Fibroblast of mammary gland (primary cell): ENCODE measurements at regions not wholly inside any gene's neighbourhood (a gene's known extent, or its start where the extent isn't known, plus 50 kb on each side); places are given as distances from the start of the nearest gene placed in this dataset.

Source experiments
- DNase-seq: peaks from one replicate; pipeline ENCODE4 v3.0.0-alpha.2; 2010; ENCODE audit warnings: low read depth
- H3K4me3 ChIP-seq: 2 replicates; pipeline ENCODE4 v1.5.1; 2011; ENCODE audit warnings: low read depth, mild to moderate bottlenecking, low read length, moderate library complexity; ENCODE audit not compliant: control insufficient read depth
- TF ChIP-seq, protein P1 (sequence below): conservative IDR thresholded peaks from 2 replicates; pipeline ENCODE4 v1.5.1; 2011; ENCODE audit warnings: low read depth, low read length, inconsistent platforms; ENCODE audit not compliant: control insufficient read depth, insufficient read depth

DNA sequence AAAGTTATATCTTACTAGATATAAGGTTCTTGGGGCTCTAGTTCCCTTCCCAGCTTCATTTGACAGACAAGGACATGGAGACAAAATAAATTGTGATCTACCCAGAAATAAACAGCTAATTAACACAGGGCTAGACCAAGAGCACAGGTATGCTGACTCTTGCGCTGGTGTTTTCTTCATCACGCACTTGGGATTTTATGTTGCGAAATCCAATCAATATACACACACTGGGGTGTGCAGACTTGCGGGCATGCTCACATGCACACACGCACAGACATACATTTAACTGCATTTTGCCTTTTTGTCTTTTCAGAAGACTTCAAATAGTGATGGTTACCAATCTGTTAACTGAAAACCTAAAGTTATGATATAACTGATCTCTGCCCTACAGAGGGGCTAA, 91.2 kb downstream of the LRATD1 start:
- no peak overlapping the region for H3K4me3 ChIP-seq
- DNase-seq, result no peak
- TF ChIP-seq, protein P1, sequence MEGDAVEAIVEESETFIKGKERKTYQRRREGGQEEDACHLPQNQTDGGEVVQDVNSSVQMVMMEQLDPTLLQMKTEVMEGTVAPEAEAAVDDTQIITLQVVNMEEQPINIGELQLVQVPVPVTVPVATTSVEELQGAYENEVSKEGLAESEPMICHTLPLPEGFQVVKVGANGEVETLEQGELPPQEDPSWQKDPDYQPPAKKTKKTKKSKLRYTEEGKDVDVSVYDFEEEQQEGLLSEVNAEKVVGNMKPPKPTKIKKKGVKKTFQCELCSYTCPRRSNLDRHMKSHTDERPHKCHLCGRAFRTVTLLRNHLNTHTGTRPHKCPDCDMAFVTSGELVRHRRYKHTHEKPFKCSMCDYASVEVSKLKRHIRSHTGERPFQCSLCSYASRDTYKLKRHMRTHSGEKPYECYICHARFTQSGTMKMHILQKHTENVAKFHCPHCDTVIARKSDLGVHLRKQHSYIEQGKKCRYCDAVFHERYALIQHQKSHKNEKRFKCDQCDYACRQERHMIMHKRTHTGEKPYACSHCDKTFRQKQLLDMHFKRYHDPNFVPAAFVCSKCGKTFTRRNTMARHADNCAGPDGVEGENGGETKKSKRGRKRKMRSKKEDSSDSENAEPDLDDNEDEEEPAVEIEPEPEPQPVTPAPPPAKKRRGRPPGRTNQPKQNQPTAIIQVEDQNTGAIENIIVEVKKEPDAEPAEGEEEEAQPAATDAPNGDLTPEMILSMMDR, result no peak

DNA sequence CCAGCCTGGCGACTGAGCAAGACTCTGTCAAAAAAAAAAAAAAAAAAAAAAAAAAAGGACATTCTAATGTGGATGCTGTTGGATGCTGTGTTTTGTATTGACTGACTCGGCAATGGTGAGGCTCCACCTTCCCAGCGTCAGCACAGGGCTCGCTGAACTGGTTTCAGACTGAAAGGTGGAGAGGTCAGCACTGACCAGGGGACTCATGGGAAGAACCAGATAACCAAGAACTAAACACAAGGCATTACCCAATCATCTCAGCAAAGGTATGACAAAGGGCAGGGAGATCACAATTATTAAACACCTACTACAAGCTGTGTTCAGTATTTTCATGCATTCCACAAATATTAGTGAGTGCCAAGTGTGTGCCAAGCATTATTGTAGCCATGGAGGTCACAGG, 103.2 kb downstream of the LRATD1 start:
- no peak overlapping the region for H3K4me3 ChIP-seq
- TF ChIP-seq, protein P1, result no peak
- no peak for DNase-seq

DNA sequence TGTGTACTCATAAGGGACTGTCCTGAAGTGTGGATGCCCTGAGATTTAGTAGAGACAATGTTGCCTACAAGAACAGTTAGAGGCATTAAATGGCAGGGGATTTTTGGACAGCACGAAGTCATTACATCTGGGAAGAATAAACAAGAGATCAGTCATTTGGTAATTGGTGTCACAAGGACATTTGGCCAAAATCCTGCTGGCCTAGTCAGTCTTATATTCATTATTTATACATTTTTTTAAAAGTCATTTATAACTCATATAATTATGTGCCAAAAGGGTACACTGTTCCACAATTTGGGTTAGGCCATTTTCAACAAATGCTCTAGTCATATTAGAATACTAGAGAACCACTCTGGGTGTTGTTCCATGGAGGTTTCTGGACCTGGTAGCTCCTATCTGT, 104.7 kb downstream of the LRATD1 start:
- H3K4me3 ChIP-seq, result no peak overlapping the region
- TF ChIP-seq, protein P1, result no peak

DNA sequence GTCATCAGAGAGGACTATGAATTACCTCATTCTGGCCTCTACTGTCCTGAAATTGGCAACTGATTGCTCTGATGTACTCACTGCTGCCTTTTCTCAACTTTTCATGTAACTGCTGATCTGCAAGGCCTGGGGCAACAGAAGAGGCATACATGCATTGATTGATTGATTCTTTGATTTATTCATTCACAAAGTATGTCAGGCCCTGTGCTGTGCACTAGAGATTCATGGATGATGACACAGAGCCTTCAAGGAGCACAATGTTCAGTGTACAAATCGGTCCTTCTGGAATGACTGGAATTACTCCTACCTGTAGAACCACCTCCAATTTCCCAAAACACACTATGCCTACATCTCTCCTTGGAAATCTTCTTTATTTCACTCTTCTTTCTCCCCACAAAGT, 111.3 kb downstream of the LRATD1 start:
- TF ChIP-seq, protein P1, result no peak

More for the DNA sequence above, 104.7 kb downstream of the LRATD1 start:
- DNase-seq, result no peak

DNA sequence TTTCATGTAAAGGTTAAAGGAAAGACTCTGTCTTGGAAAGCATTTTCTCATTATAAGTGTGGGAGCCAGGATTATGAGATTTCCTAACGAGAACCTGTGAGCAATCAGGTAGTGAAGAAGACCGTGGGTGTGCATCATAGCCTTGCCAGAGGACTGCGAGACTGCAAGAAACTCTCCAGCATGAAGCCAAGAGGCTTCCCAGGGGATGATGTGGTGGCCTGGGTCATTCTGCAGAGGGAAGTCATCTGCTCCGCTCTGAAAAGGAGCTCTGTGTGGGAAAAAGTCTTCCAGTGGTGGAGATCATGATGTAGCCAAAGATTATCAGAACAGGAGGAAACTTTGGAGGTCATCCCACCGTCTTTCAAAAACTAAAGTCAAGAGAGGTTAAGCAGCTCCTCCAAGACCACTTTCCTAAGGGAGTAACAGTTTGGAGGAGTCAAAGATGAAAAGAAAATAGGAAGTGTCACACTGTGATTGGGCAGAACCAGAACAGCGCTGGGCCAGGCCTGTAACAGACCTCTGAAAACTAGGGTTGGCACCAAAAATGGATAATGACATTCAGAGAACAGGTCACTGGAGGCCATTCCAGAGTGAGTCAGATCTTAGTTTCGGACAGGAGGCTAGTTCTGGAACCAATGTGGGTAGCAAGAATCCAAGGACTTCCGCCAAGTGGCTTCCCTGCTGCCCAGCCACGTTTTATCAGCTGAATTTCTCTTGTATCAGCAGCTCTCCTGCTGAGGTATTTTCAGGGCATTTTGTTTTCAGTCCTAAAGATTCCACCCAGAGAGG, 113.0 kb downstream of the LRATD1 start:
- DNase-seq, result peak; percentile 59
- TF ChIP-seq, protein P1, result no peak
- no peak overlapping the region for H3K4me3 ChIP-seq

More for the DNA sequence above, 111.3 kb downstream of the LRATD1 start:
- no peak for DNase-seq
- H3K4me3 ChIP-seq, result no peak overlapping the region

DNA sequence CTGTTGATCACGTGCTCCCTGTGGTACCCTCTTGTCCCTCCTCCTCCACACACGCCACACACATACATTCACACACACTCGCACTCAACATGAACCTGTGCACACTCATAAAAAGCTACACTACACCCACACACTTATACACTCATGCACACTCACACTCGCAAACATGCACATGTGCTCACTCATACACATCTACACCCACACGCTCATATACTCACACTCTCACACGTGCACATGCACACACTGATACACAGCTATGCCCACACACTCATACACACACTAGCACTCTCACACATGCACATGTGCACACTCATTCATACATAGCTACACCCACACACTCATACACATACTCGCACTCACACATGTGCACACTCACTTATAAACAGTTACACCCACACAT, 113.6 kb downstream of the LRATD1 start:
- DNase-seq, result no peak
- no peak overlapping the region for H3K4me3 ChIP-seq
- TF ChIP-seq, protein P1, result no peak
